A549 (cell line): ENCODE measurements at regions not wholly inside any gene's neighbourhood (a gene's known extent, or its start where the extent isn't known, plus 50 kb on each side); places are given as distances from the start of the nearest gene placed in this dataset.

Source experiments
- ATAC-seq, 2 experiments: fragments of 200-7000 bp in 1 of 2; fragments of >200 bp in 1 of 2; cut with Nextera tagmentation in 1 of 2; cut with Tn5 transposase in 1 of 2; 3 replicates each; pipeline versions ENCODE4 v1.8.0 to v1.9.1; 2018 to 2020; ENCODE audit warnings: mild to moderate bottlenecking in 1 of 2, moderate library complexity in 1 of 2
- CTCF ChIA-PET: fragments of 300-600 bp; sonication (Branson Sonifier 250); formaldehyde crosslinking; extraction: SDS; loops from one replicate; lab custom pipeline; 2021; ENCODE audit warnings: antibody characterized with exemption, inconsistent platforms; lab: Yijun Ruan, JAX
- POLR2A ChIA-PET: fragments of 350-600 bp; formaldehyde crosslinking; extraction: SDS; loops from one replicate; lab custom pipeline; 2021; ENCODE audit warnings: antibody characterized with exemption, inconsistent platforms; lab: Yijun Ruan, JAX
- DNase-seq, 2 experiments: peaks; one replicate each; pipeline versions ENCODE4 v3.0.0 to v3.0.0-alpha.2; 2011 to 2016; ENCODE audit warnings: low read depth in 1 of 2, low spot score in 1 of 2
- FAIRE-seq: peaks from 2 replicates; lab custom pipeline; 2011; peaks lifted over from hg19 to GRCh38; lab: Jason Lieb, UNC
- H3K27ac ChIP-seq, 2 experiments: fragments of >200 bp; sonication (Bioruptor Twin); formaldehyde crosslinking; 3 replicates each; pipeline ENCODE4 v1.5.1; 2016 to 2017
- H3K4me1 ChIP-seq: fragments of >200 bp; sonication (Bioruptor Twin); formaldehyde crosslinking; 3 replicates; pipeline ENCODE4 v1.6.1; 2016
- H3K4me2 ChIP-seq: fragments of >200 bp; sonication (Bioruptor Twin); formaldehyde crosslinking; 3 replicates; pipeline ENCODE4 v1.6.1; 2016
- H3K4me3 ChIP-seq: fragments of >200 bp; sonication (Bioruptor Twin); formaldehyde crosslinking; 3 replicates; pipeline ENCODE4 v1.5.1; 2016
- H3K9me3 ChIP-seq: fragments of >200 bp; sonication (Bioruptor Twin); formaldehyde crosslinking; 3 replicates; pipeline ENCODE4 v1.6.1; 2016
- CBX2 ChIP-seq: fragments of 200-600 bp; sonication (generic); IDR thresholded peaks from 2 replicates; pipeline ENCODE4 v1.6.1; 2016; ENCODE audit warnings: low read depth, mild to moderate bottlenecking, borderline replicate concordance
- CEBPB ChIP-seq, 2 experiments: fragments of >200 bp in 1 of 2; sonication (Bioruptor Twin) in 1 of 2; formaldehyde crosslinking in 1 of 2; IDR thresholded peaks; 2 replicates each; pipeline ENCODE4 v1.6.1; 2012 to 2016
- CTCF ChIP-seq: fragments of >200 bp; sonication (Bioruptor Twin); formaldehyde crosslinking; IDR thresholded peaks from 3 replicates; pipeline ENCODE4 v1.5.1; 2016
- ELK1 ChIP-seq: fragments of 150-350 bp; IDR thresholded peaks from 2 replicates; pipeline ENCODE4 v1.6.1; 2014; ENCODE audit warnings: low read depth, mild to moderate bottlenecking, low read length
- EP300 ChIP-seq, 2 experiments: fragments of >200 bp; sonication (Bioruptor Twin); formaldehyde crosslinking; IDR thresholded peaks; 2 replicates in 1 of 2; 3 replicates in 1 of 2; pipeline ENCODE4 v1.6.1; 2016 to 2017
- FOSB ChIP-seq: fragments of 250-450 bp; sonication (Bioruptor Pico); IDR thresholded peaks from 2 replicates; pipeline ENCODE4 v1.5.0; 2020; ENCODE audit warnings: mild to moderate bottlenecking, moderate library complexity
- HEYL ChIP-seq: fragments of 250-450 bp; sonication (Bioruptor Pico); IDR thresholded peaks from 2 replicates; pipeline ENCODE4 v1.8.0; 2021; ENCODE audit warnings: mild to moderate bottlenecking, moderate library complexity
- JUN ChIP-seq, 2 experiments: fragments of >200 bp; sonication (Bioruptor Twin); formaldehyde crosslinking; IDR thresholded peaks; 2 replicates in 1 of 2; 3 replicates in 1 of 2; pipeline ENCODE4 v1.6.1; 2016 to 2017
- JUNB ChIP-seq: fragments of >200 bp; sonication (Bioruptor Twin); formaldehyde crosslinking; IDR thresholded peaks from 2 replicates; pipeline ENCODE4 v1.6.1; 2016
- KDM1A ChIP-seq: fragments of 200-600 bp; sonication (generic); IDR thresholded peaks from 2 replicates; pipeline ENCODE4 v1.6.1; 2016; ENCODE audit warnings: low read depth, mild to moderate bottlenecking
- MAFK ChIP-seq: fragments of 450-650 bp; IDR thresholded peaks from 2 replicates; pipeline ENCODE4 v1.6.1; 2014; ENCODE audit not compliant: partially characterized antibody
- NPAS2 ChIP-seq: fragments of 250-450 bp; sonication (Bioruptor Pico); IDR thresholded peaks from 2 replicates; pipeline ENCODE4 v1.8.0; 2022; ENCODE audit warnings: mild to moderate bottlenecking, moderate library complexity, borderline replicate concordance
- POLR2AphosphoS2 ChIP-seq: conservative IDR thresholded peaks from 2 replicates; pipeline ENCODE4 v1.6.1; 2012; ENCODE audit warnings: low read length, improper control_type of control experiment, inconsistent platforms
- SREBF2 ChIP-seq: fragments of 450-650 bp; IDR thresholded peaks from 2 replicates; pipeline ENCODE4 v1.6.1; 2014; ENCODE audit warnings: mild to moderate bottlenecking, moderate library complexity
- USF2 ChIP-seq: fragments of 450-650 bp; IDR thresholded peaks from 2 replicates; pipeline ENCODE4 v1.6.1; 2014; ENCODE audit warnings: antibody characterized with exemption
- ZC3H11A ChIP-seq: fragments of 450-650 bp; IDR thresholded peaks from 2 replicates; pipeline ENCODE4 v1.6.1; 2014; ENCODE audit warnings: antibody characterized with exemption, mild to moderate bottlenecking
- WGBS: methylation state at CpG from one replicate; pipeline ENCODE4 v1.1.6; 2017; ENCODE audit errors: missing lambda C conversion rate; 5-methylcytosine and 5-hydroxymethylcytosine counted together
- TF ChIP-seq, protein P1 (sequence below): fragments of 250-450 bp; sonication (Bioruptor Pico); IDR thresholded peaks from 2 replicates; pipeline ENCODE4 v1.5.0; 2021; ENCODE audit warnings: mild to moderate bottlenecking, moderate library complexity, borderline replicate concordance
- TF ChIP-seq, protein P2 (sequence below): fragments of >200 bp; sonication (Bioruptor Twin); formaldehyde crosslinking; IDR thresholded peaks from 3 replicates; pipeline ENCODE4 v1.6.1; 2016

DNA sequence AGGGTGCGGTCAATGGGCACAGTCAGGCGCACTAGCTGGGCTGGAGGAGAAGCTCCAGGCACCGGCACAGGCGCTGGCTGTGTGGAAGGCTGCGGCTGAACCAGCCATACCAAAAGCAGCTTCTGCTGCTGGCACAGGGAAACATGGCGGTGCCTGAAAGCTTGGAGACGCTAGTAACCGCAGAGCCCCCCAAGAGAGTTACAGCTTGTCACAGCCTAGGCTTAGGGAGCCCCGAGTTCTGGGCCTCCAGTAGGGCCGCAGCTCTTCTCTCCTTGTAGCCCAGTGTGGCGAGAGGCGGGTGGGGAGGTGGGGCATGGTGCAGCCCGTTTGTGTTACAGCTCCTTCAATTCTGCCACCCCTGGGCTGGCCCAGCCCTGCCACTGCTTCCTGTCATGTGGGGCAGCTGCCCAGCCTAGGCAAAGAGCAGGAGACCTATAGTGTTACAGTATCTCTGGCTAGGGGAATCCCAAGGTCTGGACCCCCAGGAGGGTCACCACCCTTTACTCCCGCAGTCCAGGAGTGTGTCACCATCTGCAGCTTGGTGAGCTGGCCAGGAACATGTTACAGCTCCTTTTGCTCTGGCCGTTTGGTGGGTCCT is 58.6 kb upstream of the MANEA start:
- H3K9me3 ChIP-seq, result no peaks in the 10 kb centered on the region
- H3K4me1 ChIP-seq, result no peaks in the 10 kb centered on the region
- ATAC-seq (no peak), DNase-seq (no peak), FAIRE-seq (no peak)
- H3K4me2 ChIP-seq, result no peak overlapping the region
- ChIA-PET CTCF (no interaction called here), POLR2A (no interaction called here)
- WGBS, result 57% methylated on average over 9 of the region's 15 CpGs
- H3K4me3 ChIP-seq, result no peak overlapping the region
- H3K27ac ChIP-seq, result no peak overlapping the region
- TF ChIP-seq, protein P1, sequence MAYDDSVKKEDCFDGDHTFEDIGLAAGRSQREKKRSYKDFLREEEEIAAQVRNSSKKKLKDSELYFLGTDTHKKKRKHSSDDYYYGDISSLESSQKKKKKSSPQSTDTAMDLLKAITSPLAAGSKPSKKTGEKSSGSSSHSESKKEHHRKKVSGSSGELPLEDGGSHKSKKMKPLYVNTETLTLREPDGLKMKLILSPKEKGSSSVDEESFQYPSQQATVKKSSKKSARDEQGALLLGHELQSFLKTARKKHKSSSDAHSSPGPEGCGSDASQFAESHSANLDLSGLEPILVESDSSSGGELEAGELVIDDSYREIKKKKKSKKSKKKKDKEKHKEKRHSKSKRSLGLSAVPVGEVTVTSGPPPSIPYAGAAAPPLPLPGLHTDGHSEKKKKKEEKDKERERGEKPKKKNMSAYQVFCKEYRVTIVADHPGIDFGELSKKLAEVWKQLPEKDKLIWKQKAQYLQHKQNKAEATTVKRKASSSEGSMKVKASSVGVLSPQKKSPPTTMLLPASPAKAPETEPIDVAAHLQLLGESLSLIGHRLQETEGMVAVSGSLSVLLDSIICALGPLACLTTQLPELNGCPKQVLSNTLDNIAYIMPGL (CRISPR knock-in tag), result no peak
- no peak for TF ChIP-seq USF2
- TF ChIP-seq CTCF, result no peak
- TF ChIP-seq CEBPB (IDR thresholded peaks at IDR 0.05), result no peak
- TF ChIP-seq POLR2AphosphoS2, result no peak

- no peaks in the 10 kb centered on the region for H3K4me1 ChIP-seq
- no peaks in the 10 kb centered on the region for H3K9me3 ChIP-seq
- WGBS, result 66% methylated on average over 15 of the region's 28 CpGs
- no peak overlapping the region for H3K4me3 ChIP-seq
- ATAC-seq (no peak), FAIRE-seq (no peak), DNase-seq (no peak)
- ChIA-PET POLR2A (no interaction called here), CTCF (no interaction called here)
- no peak overlapping the region for H3K4me2 ChIP-seq
- TF ChIP-seq ZC3H11A (no peak), NPAS2 (CRISPR knock-in tag) (no peak), KDM1A (no peak)
- H3K27ac ChIP-seq, result no peak overlapping the region
Measured at GRCh38 chr6:95519228-95520037, 57.9 kb upstream of the MANEA start.

GRCh38 chr6:95521181-95521580 is 56.2 kb upstream of the MANEA start:
- ChIA-PET CTCF (no interaction called here), POLR2A (no interaction called here)
- Histone ChIP-seq H3K4me1 (no peaks in the 10 kb centered on the region), H3K4me3 (no peak overlapping the region), H3K4me2 (no peak overlapping the region), H3K9me3 (no peaks in the 10 kb centered on the region), H3K27ac (no peak overlapping the region)
- WGBS, result 6% methylated on average over 2 of the region's 2 CpGs
- DNase-seq (no peak), ATAC-seq (no peak), FAIRE-seq (no peak)
- TF ChIP-seq FOSB (CRISPR knock-in tag), result no peak
- no peak for TF ChIP-seq JUN (IDR thresholded peaks at IDR 0.05)
- TF ChIP-seq JUNB, result no peak
- TF ChIP-seq, protein P2, sequence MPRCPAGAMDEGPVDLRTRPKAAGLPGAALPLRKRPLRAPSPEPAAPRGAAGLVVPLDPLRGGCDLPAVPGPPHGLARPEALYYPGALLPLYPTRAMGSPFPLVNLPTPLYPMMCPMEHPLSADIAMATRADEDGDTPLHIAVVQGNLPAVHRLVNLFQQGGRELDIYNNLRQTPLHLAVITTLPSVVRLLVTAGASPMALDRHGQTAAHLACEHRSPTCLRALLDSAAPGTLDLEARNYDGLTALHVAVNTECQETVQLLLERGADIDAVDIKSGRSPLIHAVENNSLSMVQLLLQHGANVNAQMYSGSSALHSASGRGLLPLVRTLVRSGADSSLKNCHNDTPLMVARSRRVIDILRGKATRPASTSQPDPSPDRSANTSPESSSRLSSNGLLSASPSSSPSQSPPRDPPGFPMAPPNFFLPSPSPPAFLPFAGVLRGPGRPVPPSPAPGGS, result no peak
- TF ChIP-seq EP300 (IDR thresholded peaks at IDR 0.05), result no peak
- no peak for TF ChIP-seq CBX2
- TF ChIP-seq SREBF2, result no peak
- no peak for TF ChIP-seq ELK1
- no peak for TF ChIP-seq POLR2AphosphoS2
- TF ChIP-seq HEYL (CRISPR knock-in tag), result no peak
- no peak for TF ChIP-seq ZC3H11A
- TF ChIP-seq MAFK, result no peak
- no peak for TF ChIP-seq CTCF
